SK-N-SH treated with all-trans-retinoic acid at 6 μM for 48 hours (cell line): ENCODE measurements at regions not wholly inside any gene's neighbourhood (a gene's known extent, or its start where the extent isn't known, plus 50 kb on each side); places are given as distances from the start of the nearest gene placed in this dataset.

Source experiments
- CSDC2 ChIP-seq: fragments of 250-450 bp; sonication (Bioruptor Pico); IDR thresholded peaks from 2 replicates; pipeline ENCODE4 v1.5.0; 2020; ENCODE audit warnings: mild to moderate bottlenecking, moderate library complexity
- OSR1 ChIP-seq: fragments of 250-450 bp; sonication (Bioruptor Pico); IDR thresholded peaks from 2 replicates; pipeline ENCODE4 v1.8.0; 2022; ENCODE audit warnings: moderate library complexity, mild to moderate bottlenecking, inconsistent platforms
- SNAI2 ChIP-seq: fragments of 250-450 bp; sonication (Bioruptor Pico); IDR thresholded peaks from 2 replicates; pipeline ENCODE4 v1.5.0; 2020; ENCODE audit warnings: mild to moderate bottlenecking, moderate library complexity
- TCF4 ChIP-seq: fragments of 250-450 bp; sonication (Bioruptor Pico); IDR thresholded peaks from 2 replicates; pipeline ENCODE4 v1.8.0; 2021; ENCODE audit warnings: mild to moderate bottlenecking, moderate library complexity, borderline replicate concordance
- TOX ChIP-seq: fragments of 250-450 bp; sonication (Bioruptor Pico); IDR thresholded peaks from 2 replicates; pipeline ENCODE4 v1.8.0; 2021; ENCODE audit warnings: mild to moderate bottlenecking, moderate library complexity, borderline replicate concordance

DNA sequence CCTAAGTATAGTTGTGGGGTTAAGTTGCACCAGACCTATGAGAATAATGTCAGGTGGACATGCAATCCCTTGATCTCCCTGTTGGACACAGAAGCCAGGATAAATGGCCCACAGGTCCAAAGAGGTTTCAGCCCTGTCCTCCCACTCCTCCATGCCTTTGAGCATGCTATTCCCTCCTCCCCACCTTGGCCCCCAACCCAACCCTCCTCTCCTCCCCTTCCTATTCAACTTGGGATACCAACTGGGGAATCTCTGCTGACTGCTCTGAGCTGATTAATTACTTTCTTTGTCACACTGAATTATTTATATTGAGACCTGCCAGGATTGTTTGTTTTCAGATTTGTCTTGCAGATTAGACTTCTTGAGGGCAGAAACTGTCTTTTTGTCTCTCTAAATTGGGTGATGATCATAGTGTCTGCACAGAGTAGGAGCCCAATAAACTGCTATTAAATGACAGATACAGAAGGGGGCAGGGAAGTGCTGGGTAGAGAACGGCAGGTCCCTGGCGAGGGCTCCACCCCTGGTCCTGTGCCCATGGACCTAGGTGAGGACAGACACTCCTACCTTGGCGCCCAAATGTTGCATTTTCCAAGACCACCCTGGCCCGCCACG, 120.9 kb downstream of the UNC5CL start:
- TF ChIP-seq OSR1 (CRISPR knock-in tag) = no peak
- TF ChIP-seq CSDC2 (CRISPR knock-in tag) = no peak
- TF ChIP-seq TOX = no peak
- TF ChIP-seq TCF4 (CRISPR knock-in tag) = no peak
- no peak for TF ChIP-seq SNAI2 (CRISPR knock-in tag)
